Skeletal muscle cell (primary cell): ENCODE measurements at regions not wholly inside any gene's neighbourhood (a gene's known extent, or its start where the extent isn't known, plus 50 kb on each side); places are given as distances from the start of the nearest gene placed in this dataset.

Experiments used
- DNase-seq: peaks from one replicate; pipeline ENCODE4 v3.0.0-alpha.2; 2010; ENCODE audit warnings: low read depth
- H3K4me3 ChIP-seq: 2 replicates; pipeline ENCODE4 v1.5.1; 2011; ENCODE audit warnings: low read depth, mild to moderate bottlenecking, control low read depth, low read length, moderate library complexity

- DNase-seq = no peak
- no peak overlapping the region for H3K4me3 ChIP-seq
Observed at GRCh38 chr2:237167038-237167437, 81.3 kb downstream of the COPS8 start.

GRCh38 chr2:237167934-237168333 is 82.2 kb downstream of the COPS8 start:
- no peak for DNase-seq
- H3K4me3 ChIP-seq = no peak overlapping the region

GRCh38 chr2:237170020-237170419 is 84.3 kb downstream of the COPS8 start:
- DNase-seq = no peak
- H3K4me3 ChIP-seq = no peak overlapping the region

- peak; percentile 88 for DNase-seq
- no peak overlapping the region for H3K4me3 ChIP-seq
Observed at GRCh38 chr2:237171396-237171795, 85.7 kb downstream of the COPS8 start.

- H3K4me3 ChIP-seq = no peak overlapping the region
- DNase-seq = no peak
Observed at GRCh38 chr2:237171881-237172280, 86.2 kb downstream of the COPS8 start.

- DNase-seq = no peak
- no peak overlapping the region for H3K4me3 ChIP-seq
Observed at GRCh38 chr2:237177052-237177451, 91.4 kb downstream of the COPS8 start.

GRCh38 chr2:237177986-237178385 is 92.3 kb downstream of the COPS8 start:
- no peak overlapping the region for H3K4me3 ChIP-seq
- no peak for DNase-seq

- DNase-seq = peak; percentile 82
- H3K4me3 ChIP-seq = no peak overlapping the region
Observed at GRCh38 chr2:237178396-237178795, 92.7 kb downstream of the COPS8 start.

GRCh38 chr2:237179161-237179560 is 93.5 kb downstream of the COPS8 start:
- H3K4me3 ChIP-seq = no peak overlapping the region
- no peak for DNase-seq

GRCh38 chr2:237180187-237180586 is 94.5 kb downstream of the COPS8 start:
- no peak overlapping the region for H3K4me3 ChIP-seq
- DNase-seq = no peak

GRCh38 chr2:237180987-237181386 is 95.3 kb downstream of the COPS8 start:
- no peak for DNase-seq

GRCh38 chr2:237181844-237182243 is 96.2 kb downstream of the COPS8 start:
- no peak overlapping the region for H3K4me3 ChIP-seq
- DNase-seq = peak; percentile 93

More at GRCh38 chr2:237180987-237181386, 95.3 kb downstream of the COPS8 start:
- H3K4me3 ChIP-seq = no peak overlapping the region

- DNase-seq = no peak
- H3K4me3 ChIP-seq = no peak overlapping the region
Observed at GRCh38 chr2:237182422-237183123, 96.9 kb downstream of the COPS8 start.

- no peak for DNase-seq
- H3K4me3 ChIP-seq = no peak overlapping the region
Observed at GRCh38 chr2:237184192-237184918, 98.7 kb downstream of the COPS8 start.

GRCh38 chr2:237184919-237185552 is 99.3 kb downstream of the COPS8 start:
- no peak for DNase-seq
- H3K4me3 ChIP-seq = no peak overlapping the region

- no peak for DNase-seq
- no peak overlapping the region for H3K4me3 ChIP-seq
Observed at GRCh38 chr2:237185553-237185925, 99.8 kb downstream of the COPS8 start.

- DNase-seq = no peak
- H3K4me3 ChIP-seq = no peak overlapping the region
Observed at GRCh38 chr2:237189799-237190198, 104.1 kb downstream of the COPS8 start.

GRCh38 chr2:237190966-237191713 is 105.5 kb downstream of the COPS8 start:
- no peak for DNase-seq
- no peak overlapping the region for H3K4me3 ChIP-seq

- no peak for DNase-seq
- H3K4me3 ChIP-seq = no peak overlapping the region
Observed at GRCh38 chr2:237191714-237192081, 106.0 kb downstream of the COPS8 start.

- DNase-seq = no peak
- H3K4me3 ChIP-seq = no peak overlapping the region
Observed at GRCh38 chr2:237192881-237193280, 107.2 kb downstream of the COPS8 start.
